CD14-positive monocyte (primary cell): ENCODE measurements at regions not wholly inside any gene's neighbourhood (a gene's known extent, or its start where the extent isn't known, plus 50 kb on each side); places are given as distances from the start of the nearest gene placed in this dataset.

Experiments
- DNase-seq, 3 donors: peaks; one replicate each; pipeline ENCODE4 v3.0.0-alpha.2; 2011 to 2022
- H2AFZ ChIP-seq: 2 replicates; pipeline ENCODE4 v1.6.0; 2012; ENCODE audit warnings: mild to moderate bottlenecking, low read depth, low read length, inconsistent platforms; ENCODE audit not compliant: insufficient read depth, poor library complexity, severe bottlenecking
- H3K27ac ChIP-seq, 2 donors: 1 replicate in 1 of 2; 2 replicates in 1 of 2; pipeline ENCODE4 v1.5.1; 2012 to 2013; ENCODE audit warnings: low read length in 2 of 2, control low read depth in 1 of 2, inconsistent platforms in 1 of 2, low read depth in 1 of 2, mild to moderate bottlenecking in 1 of 2
- H3K27me3 ChIP-seq, 2 donors: one replicate each; pipeline versions ENCODE4 v1.6.0 to v1.6.1; 2011 to 2013; ENCODE audit warnings: low read length in 2 of 2; ENCODE audit not compliant: control insufficient read depth in 2 of 2, insufficient read depth in 2 of 2
- H3K36me3 ChIP-seq, 2 donors: replicated peaks in 1 of 2; 1 replicate in 1 of 2; 2 replicates in 1 of 2; pipeline versions ENCODE4 v1.5.1 to v1.6.1; 2012 to 2013; ENCODE audit warnings: low read length in 2 of 2, control low read depth in 1 of 2, inconsistent platforms in 1 of 2, mild to moderate bottlenecking in 1 of 2; ENCODE audit not compliant: insufficient read depth in 2 of 2, control insufficient read depth in 1 of 2
- H3K4me1 ChIP-seq, 2 donors: 1 replicate in 1 of 2; 2 replicates in 1 of 2; pipeline versions ENCODE4 v1.5.1 to v1.6.1; 2012 to 2013; ENCODE audit warnings: low read length in 2 of 2, control low read depth in 1 of 2, inconsistent platforms in 1 of 2, mild to moderate bottlenecking in 1 of 2, moderate library complexity in 1 of 2; ENCODE audit not compliant: insufficient read depth in 2 of 2, control insufficient read depth in 1 of 2
- H3K4me2 ChIP-seq: replicated peaks from 2 replicates; pipeline ENCODE3; 2012; ENCODE audit warnings: low read length, moderate library complexity, mild to moderate bottlenecking; ENCODE audit not compliant: poor library complexity, severe bottlenecking; ENCODE audit errors: extremely low read depth
- H3K4me3 ChIP-seq, 3 experiments: fragments of 200-600 bp in 1 of 3; sonication (generic) in 1 of 3; replicated peaks in 1 of 3; 1 replicate in 2 of 3; 2 replicates in 1 of 3; pipeline ENCODE4 v1.5.1; 2011 to 2013; ENCODE audit warnings: low read length in 3 of 3, mild to moderate bottlenecking in 3 of 3, control low read depth in 2 of 3, low read depth in 2 of 3, inconsistent platforms in 1 of 3, moderate library complexity in 1 of 3
- H3K79me2 ChIP-seq: 2 replicates; pipeline ENCODE4 v1.6.0; 2012; ENCODE audit warnings: mild to moderate bottlenecking, control low read depth, inconsistent platforms, low read length, moderate library complexity; ENCODE audit not compliant: insufficient read depth
- H3K9ac ChIP-seq: 2 replicates; pipeline ENCODE4 v1.6.0; 2017; ENCODE audit warnings: low read length, mild to moderate bottlenecking; ENCODE audit not compliant: insufficient read depth, poor library complexity, severe bottlenecking
- H3K9me3 ChIP-seq, 2 donors: replicated peaks in 1 of 2; 1 replicate in 1 of 2; 2 replicates in 1 of 2; pipeline versions ENCODE4 v1.5.1 to v1.6.1; 2012 to 2013; ENCODE audit warnings: low read length in 2 of 2, control low read depth in 1 of 2; ENCODE audit not compliant: control insufficient read depth in 1 of 2, insufficient read depth in 1 of 2
- H4K20me1 ChIP-seq: 2 replicates; pipeline ENCODE4 v1.6.0; 2012; ENCODE audit warnings: mild to moderate bottlenecking, low read length, control low read depth, moderate library complexity; ENCODE audit not compliant: insufficient read depth
- H3K27ac Mint-ChIP-seq, 7 donors: one replicate each; pipeline ENCODE4 v1.8.0; 2020; ENCODE audit warnings: mild to moderate bottlenecking in 7 of 7, mixed read lengths in 7 of 7, moderate library complexity in 6 of 7, inconsistent platforms in 2 of 7
- H3K27me3 Mint-ChIP-seq, 3 donors: one replicate each; pipeline ENCODE4 v1.8.0; 2021 to 2022; ENCODE audit warnings: low read depth in 3 of 3, mild to moderate bottlenecking in 3 of 3, mixed read lengths in 3 of 3, moderate library complexity in 3 of 3, inconsistent platforms in 1 of 3
- H3K36me3 Mint-ChIP-seq, 2 donors: one replicate each; pipeline ENCODE4 v1.8.0; 2020; ENCODE audit warnings: mixed read lengths in 2 of 2, inconsistent platforms in 1 of 2, mild to moderate bottlenecking in 1 of 2
- H3K4me1 Mint-ChIP-seq: one replicate; pipeline ENCODE4 v1.8.0; 2020; ENCODE audit warnings: mild to moderate bottlenecking, mixed read lengths
- H3K4me3 Mint-ChIP-seq, 2 donors: one replicate each; pipeline ENCODE4 v1.8.0; 2020; ENCODE audit warnings: mild to moderate bottlenecking in 2 of 2, mixed read lengths in 2 of 2, moderate library complexity in 1 of 2
- H3K9me3 Mint-ChIP-seq, 7 donors: one replicate each; pipeline ENCODE4 v1.8.0; 2020 to 2022; ENCODE audit warnings: mixed read lengths in 7 of 7, mild to moderate bottlenecking in 6 of 7, moderate library complexity in 6 of 7, inconsistent platforms in 2 of 7
- CTCF ChIP-seq: fragments of 200-600 bp; IDR thresholded peaks from one replicate; pipeline ENCODE4 v1.8.0; 2022; ENCODE audit warnings: antibody characterized with exemption, mild to moderate bottlenecking
- WGBS: methylation state at CpG from one replicate; pipeline ENCODE4 v1.1.5; 2013; ENCODE audit warnings: missing lambda C conversion rate; ENCODE audit not compliant: insufficient coverage; 5-methylcytosine and 5-hydroxymethylcytosine counted together
- intact Hi-C, 2 donors: fragments of 100-400 bp; cut with micrococcal nuclease; formaldehyde crosslinking; loops; one replicate each; pipeline versions ENCODE4 v1.15.0 to v1.15.1; 2023

- Histone ChIP-seq H3K27me3 (no peaks in the 10 kb centered on the region), H3K4me1 (no peaks in the 10 kb centered on the region), H3K36me3 (no peaks in the 10 kb centered on the region), H3K4me3 (no peak overlapping the region), H4K20me1 (no peaks in the 10 kb centered on the region), H3K9me3 (no peaks in the 10 kb centered on the region), H3K4me2 (no peak overlapping the region), H2AFZ (no peak overlapping the region), H3K79me2 (no peaks in the 10 kb centered on the region), H3K27ac (no peak overlapping the region), H3K9ac (no peak overlapping the region)
- Mint-ChIP-seq H3K4me1 (no peaks in the 10 kb centered on the region), H3K36me3 (no peaks in the 10 kb centered on the region), H3K9me3 (peaks cover 0 to 2% (median 0%) of the 10 kb centered on the region in 7 donors), H3K27me3 (no peaks in the 10 kb centered on the region), H3K27ac (no peak overlapping the region), H3K4me3 (no peak overlapping the region)
- intact Hi-C loops: no loop called here
- no peak for DNase-seq
- no peak for TF ChIP-seq CTCF
- WGBS: 86% methylated on average over 1 of the region's 5 CpGs
Observed at GRCh38 chr15:95377258-95377852, 953.1 kb upstream of the NR2F2 start.

DNA sequence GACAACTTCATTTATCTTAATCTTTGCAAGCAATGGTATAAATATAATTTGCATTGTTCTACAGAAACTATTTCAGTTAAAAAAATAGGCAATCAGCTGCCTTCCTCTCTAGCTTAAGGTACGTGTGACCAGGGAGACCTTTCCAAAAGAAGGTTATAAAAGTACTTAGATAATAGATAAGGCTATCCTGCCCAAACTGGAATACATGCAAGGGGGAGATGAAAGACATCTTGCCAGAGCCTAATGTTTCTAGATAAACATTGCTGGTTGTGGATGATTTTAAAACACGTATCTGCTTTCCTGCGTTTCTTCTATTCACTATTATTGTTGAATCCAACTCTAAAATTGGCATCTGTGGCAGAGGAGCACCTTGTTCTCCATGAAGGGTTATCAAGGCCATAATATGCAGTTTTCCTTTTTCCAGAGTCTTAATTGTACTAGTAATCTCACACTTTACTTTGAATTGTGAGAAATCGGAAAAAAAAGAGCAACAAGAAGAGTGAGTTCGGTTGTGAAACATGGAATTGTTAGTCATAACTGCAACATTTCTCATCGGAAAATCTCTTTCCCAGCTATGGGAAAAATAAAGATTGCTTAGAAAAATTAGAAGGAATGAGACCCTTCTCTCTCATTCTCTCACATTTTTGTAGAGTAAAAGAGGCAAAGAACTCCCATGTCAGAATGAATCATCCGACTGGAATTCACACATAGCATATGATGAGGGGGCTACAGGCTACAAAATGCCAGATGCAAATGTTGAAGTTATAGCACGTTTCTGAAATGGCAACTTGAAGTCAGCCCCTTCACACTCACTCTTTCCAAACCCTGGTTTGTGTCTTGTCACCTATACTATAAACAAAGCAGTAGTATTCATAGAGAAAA is 936.1 kb upstream of the NR2F2 start:
- intact Hi-C loops: no loop called here
- H3K36me3 ChIP-seq: no peaks in the 10 kb centered on the region
- no peak overlapping the region for H3K4me3 Mint-ChIP-seq
- no peaks in the 10 kb centered on the region for H3K4me1 Mint-ChIP-seq
- peaks cover 0 to 4% of the 10 kb centered on the region in 2 donors for H3K9me3 ChIP-seq
- no peaks in the 10 kb centered on the region for H3K27me3 Mint-ChIP-seq
- no peak overlapping the region for H3K27ac Mint-ChIP-seq
- H4K20me1 ChIP-seq: no peaks in the 10 kb centered on the region
- no peaks in the 10 kb centered on the region for H3K4me1 ChIP-seq
- DNase-seq: no peak
- no peaks in the 10 kb centered on the region for H3K36me3 Mint-ChIP-seq
- H3K9me3 Mint-ChIP-seq: peaks cover 0 to 2% (median 1%) of the 10 kb centered on the region in 7 donors
- no peak overlapping the region for H3K4me3 ChIP-seq
- H3K27me3 ChIP-seq: no peaks in the 10 kb centered on the region
- no peaks in the 10 kb centered on the region for H3K79me2 ChIP-seq
- WGBS: no CpG with 5 or more reads among the region's 8 CpGs
- no peak for TF ChIP-seq CTCF
- no peak overlapping the region for H3K9ac ChIP-seq
- H2AFZ ChIP-seq: no peak overlapping the region
- H3K4me2 ChIP-seq: no peak overlapping the region
- H3K27ac ChIP-seq: no peak overlapping the region
